H1 (cell line): ENCODE measurements at regions not wholly inside any gene's neighbourhood (a gene's known extent, or its start where the extent isn't known, plus 50 kb on each side); places are given as distances from the start of the nearest gene placed in this dataset.

Source experiments
- CTCF ChIA-PET: fragments of 300-600 bp; sonication (Branson Sonifier 250); formaldehyde crosslinking; loops from one replicate; lab custom pipeline; 2021; ENCODE audit not compliant: partially characterized antibody; lab: Charles Lee
- POLR2A ChIA-PET: fragments of 300-600 bp; sonication (Branson Sonifier 250); formaldehyde crosslinking; loops from one replicate; lab custom pipeline; 2021; ENCODE audit warnings: inconsistent platforms; ENCODE audit not compliant: partially characterized antibody; lab: Charles Lee
- DNase-seq, 2 experiments: peaks; one replicate each; pipeline versions ENCODE4 v3.0.0 to v3.0.0-alpha.2; 2010 to 2022; ENCODE audit warnings: low spot score in 2 of 2, low read depth in 1 of 2, mixed read lengths in 1 of 2
- FAIRE-seq: peaks from 2 replicates; lab custom pipeline; 2011; peaks lifted over from hg19 to GRCh38; lab: Jason Lieb, UNC
- H2AFZ ChIP-seq: 2 replicates; pipeline ENCODE4 v1.8.1; 2012; ENCODE audit warnings: low read length, inconsistent platforms
- H2AK5ac ChIP-seq: 2 replicates; pipeline ENCODE4 v1.6.1; 2013; ENCODE audit warnings: low read depth, low read length
- H2BK120ac ChIP-seq: replicated peaks from 2 replicates; pipeline ENCODE3; 2013; ENCODE audit warnings: low read depth, low read length, inconsistent platforms
- H2BK12ac ChIP-seq: 2 replicates; pipeline ENCODE4 v1.6.1; 2013; ENCODE audit warnings: low read depth, low read length
- H2BK15ac ChIP-seq: 2 replicates; pipeline ENCODE4 v1.6.1; 2013; ENCODE audit warnings: low read length
- H2BK20ac ChIP-seq: 2 replicates; pipeline ENCODE4 v1.6.1; 2013; ENCODE audit warnings: low read length
- H2BK5ac ChIP-seq: 2 replicates; pipeline ENCODE4 v1.6.1; 2013; ENCODE audit warnings: low read depth, low read length
- H3K14ac ChIP-seq: 2 replicates; pipeline ENCODE4 v1.6.1; 2013; ENCODE audit warnings: inconsistent platforms; ENCODE audit not compliant: insufficient read length
- H3K18ac ChIP-seq: 2 replicates; pipeline ENCODE4 v1.6.1; 2013; ENCODE audit warnings: low read length; ENCODE audit errors: extremely low read depth
- H3K23ac ChIP-seq: 2 replicates; pipeline ENCODE4 v1.6.1; 2013; ENCODE audit warnings: inconsistent platforms; ENCODE audit not compliant: insufficient read length
- H3K23me2 ChIP-seq: 2 replicates; pipeline ENCODE4 v1.6.1; 2013; ENCODE audit warnings: low read depth, low read length
- H3K27ac ChIP-seq: 2 replicates; pipeline ENCODE4 v1.6.1; 2011; ENCODE audit warnings: low read depth, low read length, inconsistent platforms
- H3K27me3 ChIP-seq, 4 experiments: replicated peaks in 1 of 4; 1 replicate in 1 of 4; 2 replicates in 3 of 4; pipeline versions ENCODE4 v1.6.1 to v1.8.1; 2011 to 2013; ENCODE audit warnings: low read length in 3 of 4, mild to moderate bottlenecking in 3 of 4, inconsistent platforms in 2 of 4, mixed read lengths in 2 of 4, moderate library complexity in 1 of 4; ENCODE audit not compliant: control insufficient read depth in 3 of 4, insufficient read depth in 3 of 4; ENCODE audit errors: extremely low read depth in 1 of 4
- H3K36me3 ChIP-seq, 4 experiments: 2 replicates each; pipeline versions ENCODE4 v1.6.1 to v1.8.1; 2011 to 2013; ENCODE audit warnings: mild to moderate bottlenecking in 4 of 4, low read length in 3 of 4, moderate library complexity in 2 of 4, control low read depth in 1 of 4, inconsistent platforms in 1 of 4; ENCODE audit not compliant: insufficient read depth in 4 of 4, control insufficient read depth in 2 of 4
- H3K4ac ChIP-seq: replicated peaks from 2 replicates; pipeline ENCODE3; 2013; ENCODE audit warnings: low read length, low read depth, mixed read lengths, inconsistent platforms; ENCODE audit not compliant: insufficient read length
- H3K4me1 ChIP-seq, 4 experiments: replicated peaks in 1 of 4; 1 replicate in 1 of 4; 2 replicates in 3 of 4; pipeline versions ENCODE4 v1.6.1 to v1.8.1; 2011 to 2013; ENCODE audit warnings: low read length in 3 of 4, inconsistent platforms in 2 of 4, mixed read lengths in 1 of 4; ENCODE audit not compliant: insufficient read depth in 4 of 4, control insufficient read depth in 3 of 4
- H3K4me2 ChIP-seq, 2 experiments: 2 replicates each; pipeline versions ENCODE4 v1.6.1 to v1.8.1; 2011 to 2013; ENCODE audit warnings: low read depth in 2 of 2, low read length in 2 of 2, control low read depth in 1 of 2, inconsistent platforms in 1 of 2, mild to moderate bottlenecking in 1 of 2; ENCODE audit not compliant: insufficient read depth in 1 of 2
- H3K4me3 ChIP-seq, 4 experiments: fragments of 200-600, 300-600 bp in 1 of 4; sonication (generic), shearing (Covaris generic), sonication (Bioruptor Twin) in 1 of 4; 2 replicates each; pipeline versions ENCODE4 v1.5.1 to v1.8.1; 2011 to 2016; ENCODE audit warnings: low read length in 4 of 4, low read depth in 3 of 4, control low read depth in 2 of 4, inconsistent platforms in 2 of 4, mild to moderate bottlenecking in 2 of 4, mixed read lengths in 1 of 4, moderate library complexity in 1 of 4; ENCODE audit not compliant: insufficient read depth in 2 of 4; ENCODE audit errors: extremely low read depth in 1 of 4
- H3K56ac ChIP-seq: replicated peaks from 2 replicates; pipeline ENCODE3; 2013; ENCODE audit warnings: low read depth, mild to moderate bottlenecking, mixed read lengths, low read length, inconsistent platforms; ENCODE audit not compliant: insufficient read length
- H3K79me1 ChIP-seq: 2 replicates; pipeline ENCODE4 v1.6.1; 2013; ENCODE audit warnings: low read depth, low read length, control low read depth
- H3K79me2 ChIP-seq, 2 experiments: 2 replicates each; pipeline versions ENCODE4 v1.6.1 to v1.8.1; 2012 to 2013; ENCODE audit warnings: low read length in 2 of 2, mild to moderate bottlenecking in 2 of 2, inconsistent platforms in 1 of 2; ENCODE audit not compliant: insufficient read depth in 2 of 2, control insufficient read depth in 1 of 2
- H3K9ac ChIP-seq, 4 experiments: replicated peaks in 1 of 4; 1 replicate in 1 of 4; 2 replicates in 3 of 4; pipeline versions ENCODE4 v1.6.1 to v1.8.1; 2011 to 2013; ENCODE audit warnings: low read depth in 3 of 4, low read length in 3 of 4, control low read depth in 2 of 4, mild to moderate bottlenecking in 2 of 4, moderate library complexity in 2 of 4, inconsistent platforms in 1 of 4; ENCODE audit errors: extremely low read depth in 1 of 4
- H3K9me3 ChIP-seq, 2 experiments: 2 replicates each; pipeline versions ENCODE4 v1.6.1 to v1.8.1; 2012 to 2013; ENCODE audit warnings: mild to moderate bottlenecking in 2 of 2, moderate library complexity in 2 of 2, control low read depth in 1 of 2, inconsistent platforms in 1 of 2, low read depth in 1 of 2, low read length in 1 of 2, mixed read lengths in 1 of 2; ENCODE audit not compliant: insufficient read depth in 2 of 2
- H4K20me1 ChIP-seq, 2 experiments: replicated peaks in 1 of 2; 2 replicates each; pipeline versions ENCODE3 to v1.8.1; 2011 to 2013; ENCODE audit warnings: inconsistent platforms in 2 of 2, low read length in 2 of 2, mild to moderate bottlenecking in 1 of 2; ENCODE audit not compliant: insufficient read depth in 2 of 2, control insufficient read depth in 1 of 2
- H4K5ac ChIP-seq: 2 replicates; pipeline ENCODE4 v1.6.1; 2013; ENCODE audit warnings: low read length, low read depth, mixed read lengths, inconsistent platforms; ENCODE audit not compliant: insufficient read length
- H4K8ac ChIP-seq: 2 replicates; pipeline ENCODE4 v1.8.0; 2013; ENCODE audit warnings: mild to moderate bottlenecking, moderate library complexity, low read length, inconsistent platforms; ENCODE audit not compliant: insufficient read depth; ENCODE audit errors: extremely low read depth
- H4K91ac ChIP-seq: replicated peaks from 2 replicates; pipeline ENCODE3; 2013; ENCODE audit warnings: low read length, mixed read lengths, inconsistent platforms; ENCODE audit not compliant: insufficient read length
- ATF2 ChIP-seq: IDR thresholded peaks from 2 replicates; pipeline ENCODE4 v1.6.1; 2012; ENCODE audit warnings: low read length, inconsistent platforms
- ATF3 ChIP-seq: IDR thresholded peaks from 2 replicates; pipeline ENCODE4 v1.6.1; 2011; ENCODE audit warnings: low read depth, mild to moderate bottlenecking, low read length; ENCODE audit not compliant: insufficient read depth
- CBX5 ChIP-seq: fragments of 300-800, 300-1000 bp; sonication (generic); IDR thresholded peaks from 2 replicates; pipeline ENCODE4 v1.7.1; 2016; ENCODE audit warnings: antibody characterized with exemption, low read length, low read depth
- CBX8 ChIP-seq: fragments of 300-800, 300-1000 bp; sonication (generic); IDR thresholded peaks from 2 replicates; pipeline ENCODE4 v1.7.1; 2016; ENCODE audit warnings: low read depth, low read length, borderline replicate concordance
- CHD2 ChIP-seq: IDR thresholded peaks from 2 replicates; pipeline ENCODE4 v1.6.1; 2012; ENCODE audit warnings: low read length, improper control_type of control experiment
- FOSL1 ChIP-seq: IDR thresholded peaks from 2 replicates; pipeline ENCODE4 v1.6.1; 2011; ENCODE audit warnings: mild to moderate bottlenecking, low read depth, low read length, moderate library complexity; ENCODE audit not compliant: insufficient read depth
- KDM5A ChIP-seq: fragments of 200-600 bp; IDR thresholded peaks from 2 replicates; pipeline ENCODE4 v1.7.1; 2012; ENCODE audit warnings: mild to moderate bottlenecking, low read length, inconsistent platforms, mixed read lengths
- MAFK ChIP-seq: IDR thresholded peaks from 2 replicates; pipeline ENCODE4 v1.6.1; 2012; ENCODE audit warnings: low read depth, mild to moderate bottlenecking, improper control_type of control experiment, low read length
- MAX ChIP-seq: IDR thresholded peaks from 2 replicates; pipeline ENCODE4 v1.6.1; 2012; ENCODE audit warnings: inconsistent platforms
- RBBP5 ChIP-seq: IDR thresholded peaks from 2 replicates; pipeline ENCODE4 v1.7.1; 2012; ENCODE audit warnings: low read depth, mild to moderate bottlenecking, inconsistent platforms, low read length, moderate library complexity, borderline replicate concordance
- TBP ChIP-seq: IDR thresholded peaks from 2 replicates; pipeline ENCODE4 v1.6.1; 2011; ENCODE audit warnings: low read depth, low read length, improper control_type of control experiment
- WGBS, 2 experiments: shearing (Covaris generic) in 1 of 2; methylation state at CpG; one replicate each; pipeline versions ENCODE4 v1.1.6 to v1.1.7; 2013 to 2015; ENCODE audit warnings: low lambda C conversion rate in 2 of 2, mixed read lengths in 2 of 2, inconsistent platforms in 1 of 2, low coverage in 1 of 2, missing lambda C conversion rate in 1 of 2; ENCODE audit not compliant: insufficient replicate concordance in 2 of 2, insufficient coverage in 1 of 2, insufficient read length in 1 of 2; ENCODE audit errors: extremely low coverage in 1 of 2, missing lambda C conversion rate in 1 of 2; 5-methylcytosine and 5-hydroxymethylcytosine counted together

GRCh38 chr12:67208281-67209067, 60.7 kb upstream of the CAND1 start:
- Histone ChIP-seq H2BK15ac (no peak overlapping the region), H2AK5ac (no peak overlapping the region), H3K23ac (no peak overlapping the region), H3K4me2 (no peak overlapping the region), H2BK5ac (no peak overlapping the region), H2BK20ac (no peak overlapping the region), H4K8ac (no peak overlapping the region), H3K27me3 (no peaks in the 10 kb centered on the region), H2BK12ac (no peak overlapping the region), H3K18ac (no peak overlapping the region), H4K20me1 (no peaks in the 10 kb centered on the region), H2BK120ac (no peak overlapping the region), H3K79me2 (no peaks in the 10 kb centered on the region), H3K36me3 (no peaks in the 10 kb centered on the region), H3K79me1 (no peaks in the 10 kb centered on the region), H3K4ac (no peak overlapping the region), H2AFZ (peak overlapping the region; percentile 85), H4K5ac (no peak overlapping the region), H3K56ac (no peak overlapping the region), H3K23me2 (no peaks in the 10 kb centered on the region), H3K9me3 (no peaks in the 10 kb centered on the region), H3K4me3 (no peak overlapping the region), H4K91ac (no peak overlapping the region), H3K14ac (no peak overlapping the region), H3K9ac (no peak overlapping the region), H3K27ac (no peak overlapping the region), H3K4me1 (no peaks in the 10 kb centered on the region)
- POLR2A ChIA-PET: no interaction called here
- WGBS, 2 experiments: 85% methylated on average over 8 of the region's 8 CpGs; no CpG with 5 or more reads in 1 of the 2 experiments
- no peak for DNase-seq
- no peak for FAIRE-seq
- CTCF ChIA-PET: no interaction called here
- TF ChIP-seq MAX (no peak), ATF3 (no peak), RBBP5 (no peak), CHD2 (no peak), ATF2 (no peak), CBX8 (no peak), CBX5 (no peak), MAFK (no peak), FOSL1 (no peak), KDM5A (no peak), TBP (no peak)
